ENCODE measurements at regions not wholly inside any gene's neighbourhood (a gene's known extent, or its start where the extent isn't known, plus 50 kb on each side); places are given as distances from the start of the nearest gene placed in this dataset.

GRCh38 chr12:39125566-39125965 lies 220.2 kb upstream of the CPNE8 start:
- Histone ChIP-seq H3K36me3 (ENCODE audit: insufficient read depth, low read length) (no peaks in the 10 kb centered on the region), H3K27ac (ENCODE audit: low read length) (no peak overlapping the region), H3K4me3 (ENCODE audit: low read length) (no peak overlapping the region)

GRCh38 chr12:39124768-39125167 lies 219.4 kb upstream of the CPNE8 start:
- H3K4me3 ChIP-seq (ENCODE audit: low read length): no peak overlapping the region
- no peak overlapping the region for H3K27ac ChIP-seq (ENCODE audit: low read length)
- no peaks in the 10 kb centered on the region for H3K9me3 ChIP-seq (ENCODE audit: low read length)
- H3F3A ChIP-seq (ENCODE audit: insufficient read depth, low read length, poor library complexity, severe bottlenecking): no peaks in the 10 kb centered on the region
- no peaks in the 10 kb centered on the region for H3K27me3 ChIP-seq (ENCODE audit: insufficient read depth, low read depth, low read length)
- H3K36me3 ChIP-seq (ENCODE audit: insufficient read depth, low read length): no peaks in the 10 kb centered on the region
- no peak overlapping the region for H3K4me2 ChIP-seq (ENCODE audit: low read length)
- no peaks in the 10 kb centered on the region for H3K79me2 ChIP-seq (replicated peaks; ENCODE audit: insufficient read depth, low read length)
- TF ChIP-seq SMC3 (conservative IDR thresholded peaks at IDR 0.05; ENCODE audit: poor library complexity) (no peak), EP300 (conservative IDR thresholded peaks at IDR 0.05; ENCODE audit: poor library complexity, severe bottlenecking) (no peak), RAD21 (conservative IDR thresholded peaks at IDR 0.05) (no peak), REST (IDR thresholded peaks at IDR 0.05; ENCODE audit: borderline replicate concordance) (no peak), TAF1 (IDR thresholded peaks at IDR 0.05; ENCODE audit: low read depth) (no peak)
- no peak overlapping the region for H3K9ac ChIP-seq (ENCODE audit: low read length)
- no peaks in the 10 kb centered on the region for H4K20me1 ChIP-seq (ENCODE audit: insufficient read depth)
- no peak overlapping the region for H2AFZ ChIP-seq (ENCODE audit: low read depth, low read length)
- H3K9me2 ChIP-seq (ENCODE audit: insufficient read depth, low read length): no peaks in the 10 kb centered on the region

More at GRCh38 chr12:39125566-39125965, 220.2 kb upstream of the CPNE8 start:
- H3K79me2 ChIP-seq (replicated peaks; ENCODE audit: insufficient read depth, low read length): no peaks in the 10 kb centered on the region
- H3F3A ChIP-seq (ENCODE audit: insufficient read depth, low read length, poor library complexity, severe bottlenecking): no peaks in the 10 kb centered on the region
- H2AFZ ChIP-seq (ENCODE audit: low read depth, low read length): no peak overlapping the region
- H3K4me2 ChIP-seq (ENCODE audit: low read length): no peak overlapping the region
- H3K9ac ChIP-seq (ENCODE audit: low read length): no peak overlapping the region
- H3K27me3 ChIP-seq (ENCODE audit: insufficient read depth, low read depth, low read length): no peaks in the 10 kb centered on the region
- no peaks in the 10 kb centered on the region for H3K9me2 ChIP-seq (ENCODE audit: insufficient read depth, low read length)
- no peaks in the 10 kb centered on the region for H3K9me3 ChIP-seq (ENCODE audit: low read length)
- no peaks in the 10 kb centered on the region for H4K20me1 ChIP-seq (ENCODE audit: insufficient read depth)
- no peak for TF ChIP-seq TAF1 (IDR thresholded peaks at IDR 0.05; ENCODE audit: low read depth)
- no peak for TF ChIP-seq RAD21 (conservative IDR thresholded peaks at IDR 0.05)
- no peak for TF ChIP-seq MXI1 (conservative IDR thresholded peaks at IDR 0.05; ENCODE audit: poor library complexity, severe bottlenecking)
- TF ChIP-seq EZH2 (IDR thresholded peaks at IDR 0.05; ENCODE audit: borderline replicate concordance, insufficient read depth, low read length, poor library complexity, severe bottlenecking): no peak
- TF ChIP-seq SMC3 (conservative IDR thresholded peaks at IDR 0.05; ENCODE audit: poor library complexity): no peak
- TF ChIP-seq REST (IDR thresholded peaks at IDR 0.05; ENCODE audit: borderline replicate concordance): no peak
